Activated CD4-positive, alpha-beta T cell treated with anti-CD3 and anti-CD28 coated beads, Interleukin-2, amount 50 U/mL, for 1 hour (primary cell): ENCODE measurements at regions not wholly inside any gene's neighbourhood (a gene's known extent, or its start where the extent isn't known, plus 50 kb on each side); places are given as distances from the start of the nearest gene placed in this dataset.

Experiments
- DNase-seq: peaks from one replicate; pipeline ENCODE4 v3.0.0-alpha.2; 2020

- peak; percentile 62 for DNase-seq
Measured at GRCh38 chr11:123301696-123302400, 106.8 kb upstream of the CLMP start.

GRCh38 chr11:123301013-123301591 lies 106.1 kb upstream of the CLMP start:
- no peak for DNase-seq

GRCh38 chr11:123299721-123300120 lies 104.7 kb upstream of the CLMP start:
- DNase-seq: no peak

DNA sequence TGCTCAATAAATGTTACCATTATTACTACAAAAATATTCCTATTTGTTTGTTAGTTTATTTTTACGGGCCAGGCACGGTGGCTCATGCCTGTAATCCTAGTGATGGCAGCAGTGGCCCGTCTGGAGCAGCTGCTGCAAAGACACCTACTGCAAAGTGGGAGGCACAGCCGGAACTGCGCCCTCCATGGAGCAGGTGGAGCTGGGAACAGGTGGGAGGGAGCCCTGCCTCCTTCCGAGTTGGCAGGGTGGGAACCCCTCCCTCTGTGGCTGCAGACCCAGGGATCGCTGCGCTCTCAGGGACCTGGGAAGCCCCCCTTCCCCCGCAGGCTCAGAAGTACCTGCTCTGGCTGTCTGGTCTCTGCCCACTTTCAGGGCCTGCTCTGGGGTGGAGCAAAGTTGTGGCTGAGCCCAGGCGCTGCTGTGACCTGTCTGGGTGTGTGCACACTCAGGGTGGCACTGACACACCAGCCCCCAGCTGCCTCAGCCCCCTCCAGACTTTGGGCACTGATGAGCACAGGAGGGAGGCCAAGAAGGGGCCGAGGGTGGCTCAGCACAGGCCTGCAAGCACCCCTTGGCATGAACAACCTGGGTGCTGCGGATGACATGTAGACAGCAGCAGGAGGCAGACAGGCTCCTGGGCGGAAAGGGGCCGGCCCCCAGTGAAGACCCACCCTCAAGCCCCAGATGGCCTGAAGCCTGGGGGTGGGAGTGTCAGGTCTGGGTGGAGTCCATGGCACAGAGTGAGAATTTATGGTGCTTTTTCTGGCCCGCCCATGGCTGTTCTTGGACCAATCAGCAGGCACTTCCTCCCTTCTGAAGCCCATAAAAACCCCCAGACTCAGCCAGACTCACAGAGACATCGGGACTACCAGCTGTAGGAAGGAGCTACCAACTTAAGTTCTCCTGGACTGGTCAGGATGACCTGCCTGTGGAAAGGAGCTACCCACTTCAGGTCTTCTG lies 103.7 kb upstream of the CLMP start:
- DNase-seq: no peak

DNA sequence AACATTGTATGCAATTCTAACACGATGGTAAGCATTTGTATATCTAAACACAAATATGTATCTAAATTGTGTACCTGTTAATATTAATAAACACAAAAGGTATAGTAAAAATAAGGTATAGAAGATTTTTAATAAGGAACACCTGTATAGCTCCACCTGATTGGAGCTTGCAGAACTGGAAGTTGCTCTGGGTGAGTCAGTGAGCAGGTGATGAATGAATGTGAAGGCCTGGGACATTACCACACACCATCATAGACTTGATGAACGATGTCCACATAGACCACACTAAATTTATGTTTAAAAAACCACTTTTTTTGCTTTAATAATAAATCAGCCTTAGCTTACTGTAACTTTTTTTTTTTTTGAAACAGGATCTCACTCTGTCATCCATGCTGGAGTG lies 97.6 kb upstream of the CLMP start:
- no peak for DNase-seq

GRCh38 chr11:123291201-123291869 lies 96.3 kb upstream of the CLMP start:
- DNase-seq: no peak

DNA sequence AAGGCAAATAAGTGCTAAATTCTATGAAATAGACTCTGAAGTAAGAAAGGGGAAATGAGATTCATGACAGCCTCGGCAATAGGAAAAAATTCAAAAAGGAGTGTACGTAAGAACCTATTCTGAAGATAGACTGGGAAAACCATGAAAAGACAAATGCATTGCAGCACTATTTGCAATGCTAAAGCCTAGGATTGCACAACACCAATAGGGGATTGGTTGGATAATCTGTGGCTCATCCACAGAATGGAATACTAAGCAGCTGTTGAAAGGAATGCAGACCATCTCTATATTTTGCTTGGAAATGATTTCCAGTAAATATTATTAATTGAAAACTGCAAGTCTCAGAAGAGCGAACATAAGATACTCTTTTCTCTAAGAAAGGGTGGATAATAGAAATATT lies 91.7 kb upstream of the CLMP start:
- DNase-seq: no peak

- DNase-seq: no peak
Measured at GRCh38 chr11:123286255-123286654, 91.2 kb upstream of the CLMP start.

DNA sequence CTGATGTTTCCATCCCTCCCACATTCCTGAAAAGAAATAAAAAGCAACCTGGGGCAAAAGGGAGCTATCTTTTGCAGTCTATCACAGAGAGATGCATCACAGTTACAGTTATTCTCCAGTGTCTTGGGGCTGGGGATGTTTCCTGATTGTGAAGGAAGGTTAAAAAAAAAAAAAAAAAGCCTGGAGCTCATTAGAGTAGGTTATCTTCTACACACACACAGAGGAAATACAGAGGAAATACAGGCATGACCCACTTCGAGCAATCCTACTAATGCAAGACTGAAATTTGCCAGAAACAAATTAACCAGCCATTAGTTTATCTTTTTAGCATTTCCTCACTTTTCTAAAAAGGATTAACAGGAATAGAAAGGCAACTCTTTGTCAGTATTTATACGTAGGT lies 89.4 kb upstream of the CLMP start:
- no peak for DNase-seq

GRCh38 chr11:123282597-123282996 lies 87.5 kb upstream of the CLMP start:
- DNase-seq: no peak

DNA sequence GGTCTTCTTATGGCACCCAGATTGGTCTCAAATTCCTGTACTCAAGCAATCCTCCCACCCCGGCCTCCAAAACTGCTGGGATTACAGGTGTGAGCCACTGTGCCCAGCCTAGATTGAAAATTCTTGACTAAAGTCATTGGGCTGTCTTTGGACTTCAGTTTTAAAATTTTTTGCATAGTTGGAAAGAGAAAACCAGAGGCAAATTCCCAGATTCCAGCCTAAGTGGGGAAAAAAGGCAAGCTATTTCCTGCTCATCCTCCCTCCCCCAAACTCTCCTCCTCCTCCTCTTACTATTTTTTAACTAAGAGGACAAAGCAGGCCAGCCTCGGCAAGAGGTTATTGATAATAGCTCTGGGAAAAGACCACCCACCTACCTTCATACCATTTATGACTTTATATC lies 78.6 kb upstream of the CLMP start:
- DNase-seq: no peak

DNA sequence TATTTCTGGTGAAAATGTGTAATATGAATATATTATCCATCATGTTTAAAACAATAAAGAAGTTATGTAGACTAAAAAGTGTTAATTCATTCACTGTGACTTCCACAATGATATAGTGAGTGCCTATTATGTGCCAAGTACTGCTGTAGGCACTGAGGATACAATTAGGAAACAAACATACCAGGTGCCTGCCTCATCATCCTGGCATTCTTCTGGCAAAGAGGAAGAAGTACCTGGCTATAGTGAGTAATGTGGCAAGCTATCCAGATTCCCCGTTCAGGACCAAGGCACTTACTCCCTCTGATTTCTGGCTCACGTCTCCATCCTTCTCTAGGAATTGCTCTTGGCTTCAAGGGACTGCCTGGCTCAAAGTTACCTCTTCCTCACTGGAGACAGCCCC lies 77.5 kb upstream of the CLMP start:
- no peak for DNase-seq

DNA sequence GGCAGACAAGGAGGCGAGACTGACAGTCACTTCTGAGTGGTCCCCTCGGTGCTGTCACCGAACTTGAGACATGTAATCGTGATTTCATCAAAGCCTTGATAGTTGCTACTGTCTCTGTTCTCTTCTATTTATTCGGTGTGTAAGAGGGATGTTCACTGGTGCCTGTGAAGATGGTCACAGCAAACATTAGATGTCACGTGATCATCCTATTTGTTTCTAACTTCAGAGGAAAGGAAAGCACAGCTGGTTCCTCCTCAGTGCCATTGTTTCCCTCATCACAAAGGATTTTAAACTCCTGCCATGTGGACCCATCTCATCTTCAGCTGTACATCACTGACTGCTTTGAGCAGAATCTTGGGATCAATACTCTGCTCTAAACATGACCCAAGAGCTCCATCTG lies 73.1 kb upstream of the CLMP start:
- no peak for DNase-seq

GRCh38 chr11:123265951-123266350 lies 70.9 kb upstream of the CLMP start:
- no peak for DNase-seq

DNA sequence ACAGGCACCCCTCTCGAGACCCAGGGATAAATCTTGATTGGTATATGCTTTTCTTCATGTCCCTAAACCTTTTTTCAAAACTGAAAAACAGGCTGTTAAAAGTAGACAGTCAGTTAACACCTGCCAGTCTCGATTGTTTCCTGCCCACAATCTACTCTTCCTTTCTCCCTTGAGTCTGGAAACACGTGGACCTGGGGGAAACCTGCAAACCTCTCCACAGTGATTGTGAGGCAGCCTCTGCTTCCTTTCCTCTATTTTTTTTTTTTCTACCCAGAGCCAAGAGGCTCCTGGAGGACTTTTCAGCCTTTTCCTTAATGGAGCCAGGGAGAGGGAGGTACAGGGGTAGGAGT lies 69.4 kb upstream of the CLMP start:
- no peak for DNase-seq

DNA sequence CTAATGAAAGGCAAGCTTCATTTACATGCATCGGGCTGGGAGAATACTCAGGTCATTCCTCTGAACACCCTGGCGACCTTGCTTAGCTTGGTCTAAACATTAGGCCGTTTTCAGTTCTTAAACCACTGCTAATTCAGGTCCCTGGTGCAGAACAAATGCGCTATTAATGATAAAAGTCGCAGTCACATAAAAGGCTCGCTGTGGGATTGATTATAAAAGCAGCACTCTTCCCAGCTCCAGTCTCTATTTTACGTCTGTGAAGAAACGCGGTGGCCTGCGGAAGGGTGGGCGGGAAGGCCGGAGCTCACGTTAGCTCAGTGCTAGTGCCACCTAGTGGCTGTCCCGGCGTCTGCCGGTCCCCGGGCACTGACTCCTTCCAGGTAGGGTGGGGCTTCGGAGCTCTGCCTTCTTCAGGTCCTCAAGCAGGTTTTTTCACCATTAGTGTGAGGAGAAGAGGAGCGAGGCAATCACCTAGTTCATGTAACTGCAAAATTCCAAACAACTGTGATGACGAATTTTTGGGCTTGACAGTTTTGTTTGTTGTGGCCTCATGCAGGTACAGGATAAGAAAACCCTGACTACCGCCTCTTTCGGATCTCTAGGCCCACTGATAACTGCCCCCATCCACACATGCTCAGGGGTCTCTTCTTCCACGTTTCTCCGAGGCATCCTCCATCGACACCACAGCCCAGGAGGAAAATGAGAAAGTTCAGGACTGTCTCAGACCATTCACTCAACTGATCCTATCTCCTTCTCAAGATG lies 66.5 kb upstream of the CLMP start:
- DNase-seq: peak; percentile 53

DNA sequence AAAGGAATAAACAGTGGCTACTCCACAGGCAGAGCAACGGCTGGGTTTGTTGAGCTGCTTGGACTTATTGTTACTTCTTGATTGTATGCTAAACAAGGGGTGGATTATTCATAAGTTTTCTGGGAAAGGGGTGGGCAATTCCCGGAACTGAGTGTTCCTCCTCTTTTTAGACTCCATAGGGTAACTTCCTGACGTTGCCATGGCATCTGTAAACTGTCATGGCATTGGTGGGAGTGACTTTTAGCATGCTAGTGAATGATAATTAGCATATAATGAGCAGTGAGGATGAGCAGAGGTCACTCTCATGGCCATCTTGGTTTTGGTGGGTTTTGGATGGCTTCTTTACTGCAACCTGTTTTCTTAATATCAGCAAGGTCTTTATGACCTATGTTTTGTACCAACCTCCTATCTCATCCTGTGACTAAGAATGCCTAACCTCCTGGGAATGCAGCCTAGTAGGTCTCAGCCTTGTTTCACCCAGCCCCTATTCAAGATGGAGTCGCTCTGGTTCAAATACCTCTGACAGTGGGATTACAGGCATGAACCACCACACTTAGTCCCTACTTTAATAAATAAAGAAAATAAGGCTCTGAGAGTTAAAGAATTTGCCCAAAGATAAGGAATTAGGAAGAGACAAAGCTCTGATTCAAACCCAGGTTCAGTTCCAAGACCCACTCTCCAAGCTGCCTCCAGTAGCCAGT lies 65.6 kb upstream of the CLMP start:
- no peak for DNase-seq

DNA sequence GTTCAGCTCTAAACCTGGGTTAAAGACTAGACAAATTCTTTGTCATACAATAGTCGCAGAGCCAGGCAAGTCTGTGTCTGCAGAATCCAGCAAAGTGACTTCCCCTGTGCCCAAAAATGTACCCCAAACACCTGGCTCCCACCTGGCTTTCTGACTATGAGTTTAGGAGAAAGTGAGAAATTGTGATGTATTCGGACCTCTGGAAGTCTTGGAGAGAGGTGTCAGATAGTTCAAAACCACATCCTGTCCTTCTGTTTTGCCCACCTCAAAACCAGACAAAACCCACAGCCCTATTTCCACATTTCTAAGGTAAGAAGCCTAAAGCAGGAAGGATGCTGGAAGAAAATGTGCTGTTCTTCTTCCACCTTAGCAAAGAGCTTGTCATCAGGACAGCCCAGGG lies 63.8 kb upstream of the CLMP start:
- DNase-seq: no peak

GRCh38 chr11:123257370-123257769 lies 62.3 kb upstream of the CLMP start:
- no peak for DNase-seq

- DNase-seq: no peak
Measured at GRCh38 chr11:123255909-123256308, 60.9 kb upstream of the CLMP start.

GRCh38 chr11:123254357-123254756 lies 59.3 kb upstream of the CLMP start:
- no peak for DNase-seq

- no peak for DNase-seq
Measured at GRCh38 chr11:123253911-123254310, 58.9 kb upstream of the CLMP start.
